ENCODE measurements at regions not wholly inside any gene's neighbourhood (a gene's known extent, or its start where the extent isn't known, plus 50 kb on each side); places are given as distances from the start of the nearest gene placed in this dataset.

DNA sequence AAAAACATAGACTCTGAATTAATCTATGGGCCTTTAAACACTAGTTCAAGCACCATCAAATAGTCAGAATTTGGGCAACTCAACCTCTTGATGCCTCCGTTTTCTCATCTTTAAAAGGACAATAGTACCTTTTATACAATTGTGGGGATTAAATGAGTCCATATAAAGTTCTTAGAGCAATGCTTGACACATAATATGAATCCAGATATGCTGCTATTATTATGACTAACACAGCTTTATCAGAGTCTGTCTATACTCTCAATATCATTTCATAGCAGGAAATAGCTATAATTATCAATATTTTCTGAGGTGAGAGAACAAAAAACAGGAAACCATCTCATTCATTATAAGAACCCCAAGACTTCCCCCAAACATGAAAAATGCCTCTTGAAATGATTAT is 430.5 kb upstream of the XYLT1 start:
- TF ChIP-seq, protein P1, sequence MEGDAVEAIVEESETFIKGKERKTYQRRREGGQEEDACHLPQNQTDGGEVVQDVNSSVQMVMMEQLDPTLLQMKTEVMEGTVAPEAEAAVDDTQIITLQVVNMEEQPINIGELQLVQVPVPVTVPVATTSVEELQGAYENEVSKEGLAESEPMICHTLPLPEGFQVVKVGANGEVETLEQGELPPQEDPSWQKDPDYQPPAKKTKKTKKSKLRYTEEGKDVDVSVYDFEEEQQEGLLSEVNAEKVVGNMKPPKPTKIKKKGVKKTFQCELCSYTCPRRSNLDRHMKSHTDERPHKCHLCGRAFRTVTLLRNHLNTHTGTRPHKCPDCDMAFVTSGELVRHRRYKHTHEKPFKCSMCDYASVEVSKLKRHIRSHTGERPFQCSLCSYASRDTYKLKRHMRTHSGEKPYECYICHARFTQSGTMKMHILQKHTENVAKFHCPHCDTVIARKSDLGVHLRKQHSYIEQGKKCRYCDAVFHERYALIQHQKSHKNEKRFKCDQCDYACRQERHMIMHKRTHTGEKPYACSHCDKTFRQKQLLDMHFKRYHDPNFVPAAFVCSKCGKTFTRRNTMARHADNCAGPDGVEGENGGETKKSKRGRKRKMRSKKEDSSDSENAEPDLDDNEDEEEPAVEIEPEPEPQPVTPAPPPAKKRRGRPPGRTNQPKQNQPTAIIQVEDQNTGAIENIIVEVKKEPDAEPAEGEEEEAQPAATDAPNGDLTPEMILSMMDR (IDR thresholded peaks at IDR 0.05; ENCODE audit: low read length), result no peak
- no peak for TF ChIP-seq EZH2 (optimal IDR thresholded peaks at IDR 0.05; ENCODE audit: low read depth, low read length)

Measured in MM.1S (cell line).